B cell (primary cell): ENCODE measurements at regions not wholly inside any gene's neighbourhood (a gene's known extent, or its start where the extent isn't known, plus 50 kb on each side); places are given as distances from the start of the nearest gene placed in this dataset.

ENCODE experiments used
- ATAC-seq: fragments of 200-7000 bp; cut with Tn5 transposase; one replicate; pipeline ENCODE4 v1.10.0; 2021; ENCODE audit warnings: low read depth, mild to moderate bottlenecking, moderate number of reproducible peaks, moderate library complexity
- CTCF ChIA-PET: fragments of 350-600 bp; sonication (Branson Sonifier 250); formaldehyde crosslinking; loops from one replicate; lab custom pipeline; 2021; ENCODE audit warnings: antibody characterized with exemption, inconsistent platforms; lab: Charles Lee
- POLR2A ChIA-PET: fragments of 350-600 bp; sonication (Branson Sonifier 250); formaldehyde crosslinking; loops from one replicate; lab custom pipeline; 2021; ENCODE audit warnings: antibody characterized with exemption; lab: Charles Lee
- DNase-seq: peaks from one replicate; pipeline ENCODE4 v3.0.0; 2013
- H2AFZ ChIP-seq: 2 replicates; pipeline ENCODE4 v1.6.1; 2012; ENCODE audit warnings: mild to moderate bottlenecking, low read depth, low read length; ENCODE audit not compliant: insufficient read depth, poor library complexity, severe bottlenecking
- H3K27ac ChIP-seq, 2 donors: 1 replicate in 1 of 2; 2 replicates in 1 of 2; pipeline ENCODE4 v1.5.1; 2012 to 2013; ENCODE audit warnings: low read length in 2 of 2, mild to moderate bottlenecking in 2 of 2, moderate library complexity in 1 of 2
- H3K27me3 ChIP-seq, 4 experiments: fragments of 200-600 bp in 1 of 4; sonication (generic) in 1 of 4; replicated peaks in 1 of 4; 1 replicate in 2 of 4; 2 replicates in 2 of 4; pipeline versions ENCODE4 v1.6.1 to v1.7.0; 2013 to 2016; ENCODE audit warnings: low read length in 3 of 4, mild to moderate bottlenecking in 2 of 4, mixed read lengths in 1 of 4, moderate library complexity in 1 of 4; ENCODE audit not compliant: insufficient read depth in 4 of 4, control insufficient read depth in 3 of 4; ENCODE audit errors: control extremely low read depth in 1 of 4
- H3K36me3 ChIP-seq, 2 experiments: replicated peaks in 1 of 2; 1 replicate in 1 of 2; 2 replicates in 1 of 2; pipeline versions ENCODE4 v1.6.1 to v1.7.1; 2013; ENCODE audit warnings: low read length in 1 of 2; ENCODE audit not compliant: insufficient read depth in 2 of 2, control insufficient read depth in 1 of 2; ENCODE audit errors: control extremely low read depth in 1 of 2, extremely low read depth in 1 of 2
- H3K4me1 ChIP-seq, 2 donors: fragments of 200-600 bp in 1 of 2; sonication (generic) in 1 of 2; 1 replicate in 1 of 2; 2 replicates in 1 of 2; pipeline versions ENCODE4 v1.5.1 to v1.6.1; 2013 to 2017; ENCODE audit warnings: low read length in 2 of 2; ENCODE audit not compliant: control insufficient read depth in 2 of 2, insufficient read depth in 2 of 2
- H3K4me2 ChIP-seq: replicated peaks from 2 replicates; pipeline ENCODE3; 2012; ENCODE audit warnings: mild to moderate bottlenecking, low read depth, low read length; ENCODE audit not compliant: poor library complexity, severe bottlenecking
- H3K4me3 ChIP-seq, 5 experiments: fragments of 200-600 bp in 1 of 5; sonication (generic) in 1 of 5; 1 replicate in 3 of 5; 2 replicates in 2 of 5; pipeline versions ENCODE4 v1.5.1 to v1.7.0; 2011 to 2016; ENCODE audit warnings: low read length in 4 of 5, mild to moderate bottlenecking in 4 of 5, low read depth in 2 of 5, control low read depth in 1 of 5, moderate library complexity in 1 of 5; ENCODE audit not compliant: insufficient read depth in 1 of 5; ENCODE audit errors: control extremely low read depth in 1 of 5, extremely low read depth in 1 of 5
- H3K79me2 ChIP-seq: fragments of 200-600 bp; sonication (generic); one replicate; pipeline ENCODE4 v1.6.0; 2016; ENCODE audit warnings: low read length; ENCODE audit not compliant: control insufficient read depth, insufficient read depth
- H3K9ac ChIP-seq: fragments of 200-600 bp; sonication (generic); 2 replicates; pipeline ENCODE4 v1.6.1; 2017; ENCODE audit warnings: mild to moderate bottlenecking, low read length, moderate library complexity
- H3K9me3 ChIP-seq, 3 donors: one replicate each; pipeline versions ENCODE4 v1.6.1 to v1.7.1; 2013; ENCODE audit warnings: low read length in 2 of 3; ENCODE audit not compliant: control insufficient read depth in 2 of 3, insufficient read depth in 1 of 3; ENCODE audit errors: control extremely low read depth in 1 of 3
- H4K20me1 ChIP-seq: 2 replicates; pipeline ENCODE4 v1.6.0; 2012; ENCODE audit warnings: mild to moderate bottlenecking, low read length; ENCODE audit not compliant: insufficient read depth, control insufficient read depth, poor library complexity, severe bottlenecking
- H3K27ac Mint-ChIP-seq: one replicate; pipeline ENCODE4 v1.8.0; 2021; ENCODE audit warnings: mixed read lengths
- H3K27me3 Mint-ChIP-seq: one replicate; pipeline ENCODE4 v1.8.0; 2021; ENCODE audit warnings: mixed read lengths
- H3K4me1 Mint-ChIP-seq: one replicate; pipeline ENCODE4 v1.8.0; 2021; ENCODE audit warnings: mixed read lengths
- H3K4me3 Mint-ChIP-seq: one replicate; pipeline ENCODE4 v1.8.0; 2021; ENCODE audit warnings: mixed read lengths
- H3K9me3 Mint-ChIP-seq: one replicate; pipeline ENCODE4 v1.8.0; 2022; ENCODE audit warnings: mixed read lengths; ENCODE audit not compliant: insufficient read depth
- CTCF ChIP-seq: fragments of 200-600 bp; IDR thresholded peaks from one replicate; pipeline ENCODE4 v1.8.0; 2022; ENCODE audit warnings: antibody characterized with exemption, mild to moderate bottlenecking
- EZH2 ChIP-seq: IDR thresholded peaks from 2 replicates; pipeline ENCODE4 v1.6.1; 2012; ENCODE audit warnings: borderline replicate concordance, low read depth, mild to moderate bottlenecking, moderate library complexity, low read length; ENCODE audit not compliant: insufficient read depth, poor library complexity, severe bottlenecking
- WGBS: methylation state at CpG from one replicate; pipeline ENCODE4 v1.1.5; 2013; ENCODE audit warnings: missing lambda C conversion rate; ENCODE audit not compliant: insufficient coverage; 5-methylcytosine and 5-hydroxymethylcytosine counted together
- intact Hi-C: fragments of 100-400 bp; cut with micrococcal nuclease; formaldehyde crosslinking; loops from one replicate; pipeline ENCODE4 v1.10.0; 2022

GRCh38 chr6:170111141-170111664 lies 179.7 kb downstream of the DLL1 start:
- H3K9me3 Mint-ChIP-seq = no peaks in the 10 kb centered on the region

More at GRCh38 chr6:170111141-170111664, 179.7 kb downstream of the DLL1 start:
- Histone ChIP-seq H3K4me2 (no peak overlapping the region), H4K20me1 (no peaks in the 10 kb centered on the region), H3K9ac (no peak overlapping the region), H3K79me2 (no peaks in the 10 kb centered on the region), H3K27me3 (peaks cover 0 to 4% (median 0%) of the 10 kb centered on the region in 4 experiments), H2AFZ (no peak overlapping the region), H3K9me3 (no peaks in the 10 kb centered on the region), H3K36me3 (no peaks in the 10 kb centered on the region), H3K4me1 (no peaks in the 10 kb centered on the region), H3K27ac (no peak overlapping the region), H3K4me3 (no peak overlapping the region)
- ChIA-PET POLR2A (no interaction called here), CTCF (no interaction called here)
- no peak overlapping the region for H3K27ac Mint-ChIP-seq
- H3K27me3 Mint-ChIP-seq = peaks cover 14% of the 10 kb centered on the region
- intact Hi-C loops = no loop called here
- DNase-seq (no peak), ATAC-seq (no peak)
- no peak for TF ChIP-seq CTCF
- TF ChIP-seq EZH2 = no peak
- no peaks in the 10 kb centered on the region for H3K4me1 Mint-ChIP-seq
- 91% methylated on average over 4 of the region's 8 CpGs for WGBS
- no peak overlapping the region for H3K4me3 Mint-ChIP-seq
